T-cell (primary cell): ENCODE measurements at regions not wholly inside any gene's neighbourhood (a gene's known extent, or its start where the extent isn't known, plus 50 kb on each side); places are given as distances from the start of the nearest gene placed in this dataset.
"Not testable (repeated sequence)": the region's sequence is repeated elsewhere in the genome, so short reads cannot be mapped to it uniquely, and the experiment has no call there.

Source experiments
- ATAC-seq, 4 experiments: fragments of 200-7000 bp in 3 of 4; fragments of 150-1000 bp in 1 of 4; cut with Tn5 transposase; replicated peaks in 1 of 4; 1 replicate in 3 of 4; 2 replicates in 1 of 4; pipeline ENCODE4 v1.10.0; 2021; ENCODE audit warnings: moderate library complexity in 3 of 4, mild to moderate bottlenecking in 2 of 4, moderate number of reproducible peaks in 1 of 4
- CTCF ChIA-PET, 2 donors: fragments of 300-600 bp; sonication (Branson Sonifier 250); formaldehyde crosslinking; loops; one replicate each; lab custom pipeline; 2022; ENCODE audit warnings: antibody characterized with exemption in 2 of 2; lab: Charles Lee
- POLR2A ChIA-PET, 2 donors: fragments of 300-600 bp; sonication (Branson Sonifier 250); formaldehyde crosslinking; loops; one replicate each; lab custom pipeline; 2022; ENCODE audit warnings: antibody characterized with exemption in 2 of 2; lab: Charles Lee
- DNase-seq, 35 experiments: peaks; one replicate each; pipeline versions ENCODE4 v3.0.0 to v3.0.0-alpha.2; 2013 to 2023
- H3K27ac ChIP-seq: one replicate; pipeline ENCODE4 v1.5.1; 2013; ENCODE audit warnings: low read length
- H3K27me3 ChIP-seq, 2 experiments: replicated peaks in 1 of 2; 1 replicate in 1 of 2; 2 replicates in 1 of 2; pipeline versions ENCODE4 v1.6.1 to v1.7.0; 2013; ENCODE audit warnings: low read length in 1 of 2, mixed read lengths in 1 of 2; ENCODE audit not compliant: control insufficient read depth in 2 of 2, insufficient read depth in 2 of 2; ENCODE audit errors: extremely low read depth in 1 of 2
- H3K36me3 ChIP-seq, 2 donors: 1 replicate in 1 of 2; 2 replicates in 1 of 2; pipeline versions ENCODE4 v1.6.1 to v1.7.0; 2013; ENCODE audit warnings: low read length in 1 of 2; ENCODE audit not compliant: control insufficient read depth in 2 of 2, insufficient read depth in 1 of 2; ENCODE audit errors: extremely low read depth in 1 of 2
- H3K4me1 ChIP-seq, 2 experiments: 1 replicate in 1 of 2; 2 replicates in 1 of 2; pipeline versions ENCODE4 v1.6.1 to v1.7.0; 2013; ENCODE audit warnings: low read length in 2 of 2, mixed read lengths in 1 of 2; ENCODE audit not compliant: insufficient read depth in 2 of 2, control insufficient read depth in 1 of 2; ENCODE audit errors: extremely low read depth in 1 of 2
- H3K4me3 ChIP-seq, 2 donors: 1 replicate in 1 of 2; 2 replicates in 1 of 2; pipeline versions ENCODE4 v1.5.1 to v1.7.0; 2013; ENCODE audit warnings: mild to moderate bottlenecking in 2 of 2, low read length in 1 of 2, moderate library complexity in 1 of 2; ENCODE audit not compliant: control insufficient read depth in 1 of 2; ENCODE audit errors: extremely low read depth in 1 of 2
- H3K9me3 ChIP-seq: 2 replicates; pipeline ENCODE4 v1.7.0; 2013
- H3K27ac Mint-ChIP-seq, 2 donors: one replicate each; pipeline ENCODE4 v1.8.0; 2020 to 2021; ENCODE audit warnings: mild to moderate bottlenecking in 2 of 2, mixed read lengths in 2 of 2
- H3K27me3 Mint-ChIP-seq, 2 donors: one replicate each; pipeline ENCODE4 v1.8.0; 2021 to 2022; ENCODE audit warnings: mixed read lengths in 2 of 2
- H3K36me3 Mint-ChIP-seq: one replicate; pipeline ENCODE4 v1.8.0; 2021; ENCODE audit warnings: mixed read lengths
- H3K4me1 Mint-ChIP-seq, 3 donors: one replicate each; pipeline ENCODE4 v1.8.0; 2020 to 2022; ENCODE audit warnings: mixed read lengths in 3 of 3, mild to moderate bottlenecking in 1 of 3
- H3K4me3 Mint-ChIP-seq, 3 donors: one replicate each; pipeline ENCODE4 v1.8.0; 2020 to 2022; ENCODE audit warnings: mild to moderate bottlenecking in 3 of 3, mixed read lengths in 3 of 3, moderate library complexity in 3 of 3
- H3K9me3 Mint-ChIP-seq, 3 donors: one replicate each; pipeline ENCODE4 v1.8.0; 2020 to 2022; ENCODE audit warnings: mixed read lengths in 3 of 3
- WGBS: methylation state at CpG from one replicate; pipeline ENCODE4 v1.1.5; 2013; ENCODE audit warnings: missing lambda C conversion rate; ENCODE audit not compliant: insufficient coverage; 5-methylcytosine and 5-hydroxymethylcytosine counted together

GRCh38 chr1:213457186-213457585, 406.1 kb downstream of the RPS6KC1 start:
- ATAC-seq (no peak), DNase-seq (no peak)
- peaks cover 0 to 15% of the 10 kb centered on the region in 2 donors for H3K27me3 Mint-ChIP-seq
- no peak overlapping the region for H3K4me3 ChIP-seq
- H3K4me1 ChIP-seq = no peaks in the 10 kb centered on the region
- H3K9me3 ChIP-seq = no peaks in the 10 kb centered on the region
- no peaks in the 10 kb centered on the region for H3K36me3 Mint-ChIP-seq
- H3K9me3 Mint-ChIP-seq = peaks cover 0 to 12% (median 7%) of the 10 kb centered on the region in 3 donors
- no peak overlapping the region for H3K27ac ChIP-seq
- CTCF ChIA-PET = no interaction called here
- no peaks in the 10 kb centered on the region for H3K4me1 Mint-ChIP-seq
- no peaks in the 10 kb centered on the region for H3K36me3 ChIP-seq
- POLR2A ChIA-PET = no interaction called here
- no peaks in the 10 kb centered on the region for H3K27me3 ChIP-seq
- WGBS = 75% methylated on average over 4 of the region's 4 CpGs
- H3K4me3 Mint-ChIP-seq = no peak overlapping the region
- H3K27ac Mint-ChIP-seq = no peak overlapping the region

GRCh38 chr1:213457733-213458132, 406.7 kb downstream of the RPS6KC1 start:
- Histone ChIP-seq H3K4me3 (no peak overlapping the region), H3K4me1 (no peaks in the 10 kb centered on the region), H3K27ac (no peak overlapping the region), H3K36me3 (no peaks in the 10 kb centered on the region), H3K9me3 (no peaks in the 10 kb centered on the region), H3K27me3 (no peaks in the 10 kb centered on the region)
- no peak overlapping the region for H3K4me3 Mint-ChIP-seq
- ChIA-PET POLR2A (no interaction called here), CTCF (no interaction called here)
- H3K27me3 Mint-ChIP-seq = peaks cover 0 to 15% of the 10 kb centered on the region in 2 donors
- H3K27ac Mint-ChIP-seq = no peak overlapping the region
- H3K9me3 Mint-ChIP-seq = peaks cover 0 to 12% (median 7%) of the 10 kb centered on the region in 3 donors
- DNase-seq (no peak), ATAC-seq (no peak)
- H3K36me3 Mint-ChIP-seq = no peaks in the 10 kb centered on the region
- no peaks in the 10 kb centered on the region for H3K4me1 Mint-ChIP-seq
- WGBS = no CpG with 5 or more reads among the region's 2 CpGs

- not testable (repeated sequence) for H3K9me3 ChIP-seq, H3K4me3 Mint-ChIP-seq
- WGBS = no CpG with 5 or more reads among the region's 3 CpGs
Observed at GRCh38 chr1:213462374-213462773, 411.3 kb downstream of the RPS6KC1 start.

GRCh38 chr1:213464786-213465460, 413.9 kb downstream of the RPS6KC1 start:
- H3K4me1 ChIP-seq = no peaks in the 10 kb centered on the region
- no peaks in the 10 kb centered on the region for H3K9me3 ChIP-seq
- no peaks in the 10 kb centered on the region for H3K36me3 Mint-ChIP-seq
- no peak overlapping the region for H3K27ac Mint-ChIP-seq
- H3K36me3 ChIP-seq = no peaks in the 10 kb centered on the region
- no peak overlapping the region for H3K27ac ChIP-seq
- H3K9me3 Mint-ChIP-seq = peaks cover 0 to 6% (median under 1%) of the 10 kb centered on the region in 3 donors
- H3K4me3 Mint-ChIP-seq = no peak overlapping the region
- POLR2A ChIA-PET = interaction anchor here in 1 of 2 donors (0.7 kb wide), 1 partner anchor 23 kb away, joined by 3 read pairs; no protein-coding TSS in a partner anchor
- H3K27me3 ChIP-seq = no peaks in the 10 kb centered on the region
- 100% methylated on average over 1 of the region's 2 CpGs for WGBS
- H3K4me1 Mint-ChIP-seq = no peaks in the 10 kb centered on the region
- CTCF ChIA-PET = no interaction called here
- ATAC-seq (no peak), DNase-seq (no peak)
- no peak overlapping the region for H3K4me3 ChIP-seq
- H3K27me3 Mint-ChIP-seq = peaks cover 2 to 17% of the 10 kb centered on the region in 2 donors

More at GRCh38 chr1:213462374-213462773, 411.3 kb downstream of the RPS6KC1 start:
- H3K4me3 ChIP-seq, CTCF ChIA-PET, H3K27ac Mint-ChIP-seq, H3K27ac ChIP-seq, H3K4me1 Mint-ChIP-seq, DNase-seq, ATAC-seq, H3K36me3 Mint-ChIP-seq, H3K4me1 ChIP-seq, POLR2A ChIA-PET, H3K36me3 ChIP-seq, H3K27me3 ChIP-seq: not testable (repeated sequence)
- Mint-ChIP-seq H3K9me3 (peaks cover 0 to 12% (median 7%) of the 10 kb centered on the region in 3 donors), H3K27me3 (peaks cover 2 to 15% of the 10 kb centered on the region in 2 donors)

GRCh38 chr1:213466541-213466940, 415.5 kb downstream of the RPS6KC1 start:
- no peak for DNase-seq
- Mint-ChIP-seq H3K27me3 (peaks cover 2 to 17% of the 10 kb centered on the region in 2 donors), H3K27ac (no peak overlapping the region), H3K36me3 (no peaks in the 10 kb centered on the region), H3K4me3 (no peak overlapping the region), H3K9me3 (no peaks in the 10 kb centered on the region), H3K4me1 (no peaks in the 10 kb centered on the region)
- Histone ChIP-seq H3K4me1 (no peaks in the 10 kb centered on the region), H3K9me3 (no peaks in the 10 kb centered on the region), H3K27me3 (peaks cover 0 to 3% of the 10 kb centered on the region in 2 experiments), H3K27ac (no peak overlapping the region), H3K36me3 (no peaks in the 10 kb centered on the region), H3K4me3 (no peak overlapping the region)
- no peak for ATAC-seq
- ChIA-PET CTCF (interaction anchor here in 1 of 2 donors (0.7 kb wide), 1 partner anchor 116 kb away, joined by 3 read pairs; no protein-coding TSS in a partner anchor), POLR2A (no interaction called here)

- no peak for ATAC-seq
- H3K36me3 Mint-ChIP-seq = no peaks in the 10 kb centered on the region
Observed at GRCh38 chr1:213474054-213474453, 423.0 kb downstream of the RPS6KC1 start.

More at GRCh38 chr1:213474054-213474453, 423.0 kb downstream of the RPS6KC1 start:
- Histone ChIP-seq H3K27me3 (peaks cover 0 to 3% of the 10 kb centered on the region in 2 experiments), H3K27ac (no peak overlapping the region), H3K9me3 (no peaks in the 10 kb centered on the region), H3K4me1 (no peaks in the 10 kb centered on the region), H3K36me3 (no peaks in the 10 kb centered on the region), H3K4me3 (no peak overlapping the region)
- Mint-ChIP-seq H3K9me3 (no peaks in the 10 kb centered on the region), H3K27ac (no peak overlapping the region), H3K27me3 (peaks cover 2 to 7% of the 10 kb centered on the region in 2 donors), H3K4me1 (no peaks in the 10 kb centered on the region), H3K4me3 (no peak overlapping the region)
- DNase-seq = no peak
- ChIA-PET POLR2A (no interaction called here), CTCF (no interaction called here)
- 65% methylated on average over 7 of the region's 7 CpGs for WGBS
